Transverse colon (tissue), 4 donors: ENCODE measurements at regions not wholly inside any gene's neighbourhood (a gene's known extent, or its start where the extent isn't known, plus 50 kb on each side); places are given as distances from the start of the nearest gene placed in this dataset.

ENCODE experiments used
- EP300 ChIP-seq: sonication (generic); formaldehyde crosslinking; IDR thresholded peaks from one replicate; pipeline ENCODE4 v1.6.1; 2017; ENCODE audit warnings: antibody characterized with exemption, low read depth
- POLR2AphosphoS5 ChIP-seq, 3 donors: sonication (generic); formaldehyde crosslinking; IDR thresholded peaks; one replicate each; pipeline ENCODE4 v1.6.1; 2016; ENCODE audit warnings: antibody characterized with exemption in 3 of 3
- TF ChIP-seq, protein P1 (sequence below), 5 experiments: fragments of 200-600 bp in 3 of 5; fragments of 450-650 bp in 2 of 5; sonication (generic) in 3 of 5; IDR thresholded peaks; 1 replicate in 2 of 5; 2 replicates in 3 of 5; pipeline ENCODE4 v1.5.1; 2016 to 2017; ENCODE audit warnings: antibody characterized with exemption in 5 of 5, inconsistent platforms in 3 of 5, mild to moderate bottlenecking in 2 of 5, moderate library complexity in 1 of 5

DNA sequence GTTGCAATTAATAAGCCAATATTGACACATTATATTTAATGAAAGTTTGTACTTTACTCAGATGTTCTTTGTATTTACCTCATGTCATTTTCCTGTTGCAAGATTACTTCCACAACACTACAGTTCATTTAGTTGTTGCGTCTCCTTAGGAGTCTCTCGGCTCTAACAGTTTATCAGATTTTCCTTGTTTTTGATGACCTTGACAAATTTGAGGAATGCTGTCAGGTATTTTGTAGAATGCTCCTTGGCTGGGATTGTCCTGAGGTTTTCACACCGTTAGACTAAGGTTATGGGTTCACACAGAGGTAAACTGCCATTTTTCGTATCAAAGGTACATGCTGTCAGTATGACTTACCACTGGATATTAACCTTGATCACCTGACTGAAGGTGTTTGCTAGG is 416.6 kb upstream of the TNP1 start:
- TF ChIP-seq, protein P1, sequence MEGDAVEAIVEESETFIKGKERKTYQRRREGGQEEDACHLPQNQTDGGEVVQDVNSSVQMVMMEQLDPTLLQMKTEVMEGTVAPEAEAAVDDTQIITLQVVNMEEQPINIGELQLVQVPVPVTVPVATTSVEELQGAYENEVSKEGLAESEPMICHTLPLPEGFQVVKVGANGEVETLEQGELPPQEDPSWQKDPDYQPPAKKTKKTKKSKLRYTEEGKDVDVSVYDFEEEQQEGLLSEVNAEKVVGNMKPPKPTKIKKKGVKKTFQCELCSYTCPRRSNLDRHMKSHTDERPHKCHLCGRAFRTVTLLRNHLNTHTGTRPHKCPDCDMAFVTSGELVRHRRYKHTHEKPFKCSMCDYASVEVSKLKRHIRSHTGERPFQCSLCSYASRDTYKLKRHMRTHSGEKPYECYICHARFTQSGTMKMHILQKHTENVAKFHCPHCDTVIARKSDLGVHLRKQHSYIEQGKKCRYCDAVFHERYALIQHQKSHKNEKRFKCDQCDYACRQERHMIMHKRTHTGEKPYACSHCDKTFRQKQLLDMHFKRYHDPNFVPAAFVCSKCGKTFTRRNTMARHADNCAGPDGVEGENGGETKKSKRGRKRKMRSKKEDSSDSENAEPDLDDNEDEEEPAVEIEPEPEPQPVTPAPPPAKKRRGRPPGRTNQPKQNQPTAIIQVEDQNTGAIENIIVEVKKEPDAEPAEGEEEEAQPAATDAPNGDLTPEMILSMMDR (IDR thresholded peaks at IDR 0.05), result no peak
- TF ChIP-seq EP300, result no peak
- no peak for TF ChIP-seq POLR2AphosphoS5 (IDR thresholded peaks at IDR 0.05)
